Right kidney (tissue), 1 donor: ENCODE measurements at regions not wholly inside any gene's neighbourhood (a gene's known extent, or its start where the extent isn't known, plus 50 kb on each side); places are given as distances from the start of the nearest gene placed in this dataset.
A peak's percentile ranks its signal among the peaks of the same experiment; 100 is the strongest.

ENCODE experiments used
- DNase-seq: peaks from one replicate; pipeline ENCODE4 v3.0.0-alpha.2; 2016

GRCh38 chr22:22999523-22999922 is 70.8 kb upstream of the GNAZ start:
- DNase-seq, result no peak

DNA sequence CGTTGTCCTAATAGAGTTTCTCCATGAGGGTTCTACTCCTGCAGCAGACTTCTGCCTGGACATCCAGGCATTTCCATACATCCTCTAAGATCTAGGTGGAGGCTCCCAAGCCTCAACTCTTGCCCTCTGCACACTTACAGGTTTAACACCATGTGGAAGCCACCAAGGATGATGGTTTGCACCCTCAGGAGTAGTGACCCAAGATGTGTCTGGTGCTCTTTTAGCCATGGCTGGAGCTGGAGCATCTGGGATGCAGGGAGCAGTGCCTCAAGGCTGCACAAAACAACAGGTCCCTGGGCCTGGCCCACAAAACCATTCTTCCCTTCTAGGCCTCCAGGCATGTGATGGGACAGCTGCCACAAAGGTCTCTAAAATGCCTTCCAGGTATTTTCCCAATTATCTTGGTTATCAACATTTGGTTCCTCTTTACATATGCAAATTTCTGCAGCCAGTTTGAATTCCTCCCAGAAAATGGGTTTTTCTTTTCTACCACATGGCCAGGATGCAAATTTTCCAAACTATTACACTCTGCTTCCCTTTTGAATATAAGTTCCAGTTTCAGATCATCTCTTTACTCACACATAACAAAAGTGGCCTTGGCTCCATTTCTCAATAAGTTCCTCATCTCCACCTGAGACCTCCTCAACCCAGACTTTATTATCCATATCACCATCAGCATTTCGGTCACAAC is 69.5 kb upstream of the GNAZ start:
- no peak for DNase-seq

- DNase-seq, result no peak
Observed at GRCh38 chr22:23001463-23001862, 68.9 kb upstream of the GNAZ start.

DNA sequence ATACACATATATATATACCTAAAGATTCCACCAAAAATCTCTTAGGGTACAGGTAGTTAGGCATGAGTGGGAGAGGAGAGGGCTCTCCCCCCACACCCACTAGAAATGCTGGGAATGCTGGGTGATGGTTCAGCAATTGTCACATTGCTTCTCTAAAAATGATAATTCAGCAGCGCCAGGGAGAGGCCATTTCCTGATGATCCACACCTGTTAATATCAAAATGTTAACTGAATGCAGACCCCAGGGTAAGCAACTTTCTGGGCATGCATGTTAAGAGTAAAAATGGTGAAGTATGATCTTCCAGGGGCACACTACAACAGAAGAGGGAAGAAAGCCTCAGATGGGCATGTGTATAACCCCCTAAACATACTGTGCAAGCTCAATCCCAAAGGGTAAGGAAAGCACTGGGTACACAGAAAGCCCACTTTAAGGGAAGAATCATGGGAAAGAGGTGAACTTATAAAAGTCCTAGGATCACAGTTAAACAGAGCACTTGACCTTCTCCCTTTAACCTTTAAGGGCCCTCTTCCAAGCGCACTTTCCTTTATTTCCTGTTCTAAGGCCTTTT is 67.6 kb upstream of the GNAZ start:
- DNase-seq, result no peak

GRCh38 chr22:23007823-23008222 is 62.5 kb upstream of the GNAZ start:
- DNase-seq, result no peak

DNA sequence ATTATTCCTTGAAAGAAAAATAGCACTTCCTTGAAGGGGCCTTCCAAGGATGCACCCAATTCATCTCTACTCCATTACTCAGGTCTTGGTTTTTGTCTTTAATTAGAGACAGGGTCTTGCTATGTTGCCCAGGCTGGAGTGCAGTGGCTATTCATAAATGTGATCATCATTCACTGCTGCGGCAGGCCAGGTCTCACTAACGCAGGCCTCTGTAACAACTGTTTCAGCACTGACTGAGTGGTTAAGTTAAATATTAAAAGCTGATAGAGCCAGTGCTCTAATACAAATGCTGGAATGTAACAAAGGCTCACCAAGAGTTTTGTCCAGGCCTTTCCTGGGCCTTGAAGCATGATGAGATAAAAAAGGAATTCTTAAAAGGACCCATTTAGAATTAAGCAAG is 61.4 kb upstream of the GNAZ start:
- peak; percentile 5 for DNase-seq
